ENCODE measurements at regions not wholly inside any gene's neighbourhood (a gene's known extent, or its start where the extent isn't known, plus 50 kb on each side); places are given as distances from the start of the nearest gene placed in this dataset.
"Not testable (repeated sequence)": the region's sequence is repeated elsewhere in the genome, so short reads cannot be mapped to it uniquely, and the experiment has no call there.

- H3K36me3 Mint-ChIP-seq (ENCODE audit: low read depth); H3K9me3 Mint-ChIP-seq; H3K27ac ChIP-seq (ENCODE audit: low read depth); H2AFZ ChIP-seq; ATAC-seq; H3K4me1 Mint-ChIP-seq; H3K27me3 Mint-ChIP-seq (ENCODE audit: insufficient read depth, low read depth, poor library complexity); H3K79me2 ChIP-seq (replicated peaks; ENCODE audit: insufficient read depth); H3K4me1 ChIP-seq (ENCODE audit: insufficient read depth); H3K4me3 ChIP-seq; H3F3A ChIP-seq (replicated peaks; ENCODE audit: low read depth); H3K27ac Mint-ChIP-seq; H3K9me2 ChIP-seq (ENCODE audit: insufficient read depth); H3K4me3 Mint-ChIP-seq; H3K27me3 ChIP-seq (ENCODE audit: insufficient read depth); H3K4me2 ChIP-seq; H4K20me1 ChIP-seq (replicated peaks; ENCODE audit: insufficient read depth); DNase-seq (ENCODE audit: low spot score); H3K36me3 ChIP-seq (ENCODE audit: insufficient read depth): not testable (repeated sequence)
These were observed 96.9 kb upstream of the WDR1 start for GRCh38 chr4:10213481-10213880.

GRCh38 chr4:10212901-10213300 lies 96.3 kb upstream of the WDR1 start:
- Histone ChIP-seq H3F3A (replicated peaks; ENCODE audit: low read depth) (no peaks in the 10 kb centered on the region), H3K79me2 (replicated peaks; ENCODE audit: insufficient read depth) (no peaks in the 10 kb centered on the region), H3K27me3 (ENCODE audit: insufficient read depth) (no peaks in the 10 kb centered on the region), H3K9me2 (ENCODE audit: insufficient read depth) (no peaks in the 10 kb centered on the region), H2AFZ (no peak overlapping the region), H4K20me1 (replicated peaks; ENCODE audit: insufficient read depth) (no peaks in the 10 kb centered on the region), H3K4me3 (no peak overlapping the region), H3K36me3 (ENCODE audit: insufficient read depth) (no peaks in the 10 kb centered on the region), H3K4me1 (ENCODE audit: insufficient read depth) (no peaks in the 10 kb centered on the region), H3K4me2 (no peak overlapping the region), H3K27ac (ENCODE audit: low read depth) (no peak overlapping the region)
- H3K36me3 Mint-ChIP-seq (ENCODE audit: low read depth) = no peaks in the 10 kb centered on the region
- DNase-seq (ENCODE audit: low spot score) = no peak
- no peak overlapping the region for H3K27ac Mint-ChIP-seq
- ATAC-seq = no peak
- H3K27me3 Mint-ChIP-seq (ENCODE audit: insufficient read depth, low read depth, poor library complexity) = no peaks in the 10 kb centered on the region
- no peaks in the 10 kb centered on the region for H3K9me3 Mint-ChIP-seq
- no peak overlapping the region for H3K4me3 Mint-ChIP-seq
- TF ChIP-seq POLR2AphosphoS5 (IDR thresholded peaks at IDR 0.05; ENCODE audit: low read depth) (no peak), EZH2phosphoT487 (IDR thresholded peaks at IDR 0.05; ENCODE audit: unreplicated experiment) (no peak), NANOG (IDR thresholded peaks at IDR 0.05; ENCODE audit: borderline replicate concordance) (no peak), CTCF (conservative IDR thresholded peaks at IDR 0.05; ENCODE audit: low read depth in 2 of 2) (no peak)
- H3K4me1 Mint-ChIP-seq = no peaks in the 10 kb centered on the region

GRCh38 chr4:10212400-10212799 lies 95.8 kb upstream of the WDR1 start:
- Histone ChIP-seq H3K79me2 (replicated peaks; ENCODE audit: insufficient read depth) (no peaks in the 10 kb centered on the region), H3K4me3 (no peak overlapping the region), H3K27me3 (ENCODE audit: insufficient read depth) (no peaks in the 10 kb centered on the region), H3K36me3 (ENCODE audit: insufficient read depth) (no peaks in the 10 kb centered on the region), H3K27ac (ENCODE audit: low read depth) (no peak overlapping the region), H3K9me2 (ENCODE audit: insufficient read depth) (no peaks in the 10 kb centered on the region), H2AFZ (no peak overlapping the region), H4K20me1 (replicated peaks; ENCODE audit: insufficient read depth) (no peaks in the 10 kb centered on the region), H3K4me2 (no peak overlapping the region), H3K4me1 (ENCODE audit: insufficient read depth) (no peaks in the 10 kb centered on the region), H3F3A (replicated peaks; ENCODE audit: low read depth) (no peaks in the 10 kb centered on the region)
- no peak overlapping the region for H3K27ac Mint-ChIP-seq
- no peak overlapping the region for H3K4me3 Mint-ChIP-seq
- DNase-seq (ENCODE audit: low spot score) (no peak), ATAC-seq (no peak)
- TF ChIP-seq ETS1 (IDR thresholded peaks at IDR 0.05) (no peak), POLR2AphosphoS5 (IDR thresholded peaks at IDR 0.05; ENCODE audit: low read depth) (no peak), STAT1 (IDR thresholded peaks at IDR 0.05; ENCODE audit: unreplicated experiment) (no peak)
- no peaks in the 10 kb centered on the region for H3K27me3 Mint-ChIP-seq (ENCODE audit: insufficient read depth, low read depth, poor library complexity)
- H3K9me3 Mint-ChIP-seq = no peaks in the 10 kb centered on the region
- no peaks in the 10 kb centered on the region for H3K36me3 Mint-ChIP-seq (ENCODE audit: low read depth)
- no peaks in the 10 kb centered on the region for H3K4me1 Mint-ChIP-seq

Measured in GM23338 (cell line).